Testis (tissue), 2 donors: ENCODE measurements at regions not wholly inside any gene's neighbourhood (a gene's known extent, or its start where the extent isn't known, plus 50 kb on each side); places are given as distances from the start of the nearest gene placed in this dataset.
"Not testable (repeated sequence)": the region's sequence is repeated elsewhere in the genome, so short reads cannot be mapped to it uniquely, and the experiment has no call there.

ENCODE experiments used
- DNase-seq: peaks from one replicate; pipeline ENCODE4 v3.0.0-alpha.2; 2019
- H3K27ac ChIP-seq, 2 donors: fragments of 200-600 bp; sonication (generic); one replicate each; pipeline ENCODE4 v1.5.1; 2019
- H3K27me3 ChIP-seq: fragments of 200-600 bp; sonication (generic); one replicate; pipeline ENCODE4 v1.5.1; 2019
- H3K36me3 ChIP-seq: fragments of 200-600 bp; sonication (generic); one replicate; pipeline ENCODE4 v1.5.1; 2017; ENCODE audit warnings: low read depth; ENCODE audit errors: missing control alignments
- H3K4me1 ChIP-seq: fragments of 200-600 bp; sonication (generic); one replicate; pipeline ENCODE4 v1.5.1; 2019
- H3K4me3 ChIP-seq, 2 donors: fragments of 200-600 bp; sonication (generic); one replicate each; pipeline ENCODE4 v1.5.1; 2017 to 2019
- H3K9me3 ChIP-seq: fragments of 200-600 bp; sonication (generic); one replicate; pipeline ENCODE4 v1.5.1; 2017
- POLR2A ChIP-seq: fragments of 450-650 bp; IDR thresholded peaks from one replicate; pipeline ENCODE4 v1.6.1; 2017; ENCODE audit warnings: antibody characterized with exemption, mild to moderate bottlenecking, moderate library complexity
- WGBS, 2 donors: methylation state at CpG; one replicate each; pipeline ENCODE4 v1.1.5; 2018; 5-methylcytosine and 5-hydroxymethylcytosine counted together
- intact Hi-C: fragments of 100-400 bp; cut with DNase I; formaldehyde crosslinking; loops from one replicate; pipeline ENCODE4 v1.15.1; 2023; ENCODE audit warnings: low total_unique reads
- TF ChIP-seq, protein P1 (sequence below), 3 experiments: fragments of 450-650 bp in 2 of 3; fragments of 200-600 bp in 1 of 3; sonication (generic) in 1 of 3; IDR thresholded peaks; one replicate each; pipeline ENCODE4 v1.5.1; 2016 to 2019; ENCODE audit warnings: antibody characterized with exemption in 3 of 3, mild to moderate bottlenecking in 2 of 3, moderate library complexity in 1 of 3

GRCh38 chr22:49683032-49683431 is 144.6 kb downstream of the BRD1 start:
- DNase-seq, result no peak
- Histone ChIP-seq H3K27ac (no peak overlapping the region), H3K4me3 (no peak overlapping the region), H3K4me1 (no peaks in the 10 kb centered on the region), H3K36me3 (no peaks in the 10 kb centered on the region), H3K27me3 (no peaks in the 10 kb centered on the region), H3K9me3 (no peaks in the 10 kb centered on the region)
- 92 to 95% methylated on average over 3 of the region's 3 CpGs for WGBS, 2 donors
- intact Hi-C loops, result no loop called here
- no peak for TF ChIP-seq POLR2A
- TF ChIP-seq, protein P1, sequence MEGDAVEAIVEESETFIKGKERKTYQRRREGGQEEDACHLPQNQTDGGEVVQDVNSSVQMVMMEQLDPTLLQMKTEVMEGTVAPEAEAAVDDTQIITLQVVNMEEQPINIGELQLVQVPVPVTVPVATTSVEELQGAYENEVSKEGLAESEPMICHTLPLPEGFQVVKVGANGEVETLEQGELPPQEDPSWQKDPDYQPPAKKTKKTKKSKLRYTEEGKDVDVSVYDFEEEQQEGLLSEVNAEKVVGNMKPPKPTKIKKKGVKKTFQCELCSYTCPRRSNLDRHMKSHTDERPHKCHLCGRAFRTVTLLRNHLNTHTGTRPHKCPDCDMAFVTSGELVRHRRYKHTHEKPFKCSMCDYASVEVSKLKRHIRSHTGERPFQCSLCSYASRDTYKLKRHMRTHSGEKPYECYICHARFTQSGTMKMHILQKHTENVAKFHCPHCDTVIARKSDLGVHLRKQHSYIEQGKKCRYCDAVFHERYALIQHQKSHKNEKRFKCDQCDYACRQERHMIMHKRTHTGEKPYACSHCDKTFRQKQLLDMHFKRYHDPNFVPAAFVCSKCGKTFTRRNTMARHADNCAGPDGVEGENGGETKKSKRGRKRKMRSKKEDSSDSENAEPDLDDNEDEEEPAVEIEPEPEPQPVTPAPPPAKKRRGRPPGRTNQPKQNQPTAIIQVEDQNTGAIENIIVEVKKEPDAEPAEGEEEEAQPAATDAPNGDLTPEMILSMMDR (IDR thresholded peaks at IDR 0.05), result no peak

- H3K4me3 ChIP-seq, H3K4me1 ChIP-seq, H3K27ac ChIP-seq, H3K27me3 ChIP-seq, DNase-seq, H3K9me3 ChIP-seq, intact Hi-C loops, H3K36me3 ChIP-seq: not testable (repeated sequence)
- 95 to 96% methylated on average over 6 of the region's 6 CpGs for WGBS, 2 donors
These were observed 146.9 kb downstream of the BRD1 start for GRCh38 chr22:49680819-49681218.

DNA sequence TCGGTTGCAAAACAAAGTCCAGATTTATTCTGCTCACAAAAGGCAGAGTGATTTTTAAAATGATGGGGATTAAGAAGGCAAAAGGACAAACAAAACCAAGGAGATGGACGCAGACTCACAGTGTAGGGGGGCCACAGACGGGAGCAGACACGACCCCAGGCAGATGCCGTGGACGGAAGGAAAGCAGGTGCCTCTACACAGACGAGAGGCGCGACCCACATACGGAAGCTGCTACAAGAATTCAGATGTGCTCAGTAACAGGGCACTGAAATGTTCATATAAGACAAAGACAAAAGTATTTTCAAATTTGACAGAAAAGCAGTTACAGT is 148.9 kb downstream of the BRD1 start:
- TF ChIP-seq, protein P1 (IDR thresholded peaks at IDR 0.05), result no peak
- no peak for TF ChIP-seq POLR2A
- H3K27ac ChIP-seq, result no peak overlapping the region
- 69 to 74% methylated on average over 10 of the region's 10 CpGs for WGBS, 2 donors
- no peaks in the 10 kb centered on the region for H3K36me3 ChIP-seq
- no peaks in the 10 kb centered on the region for H3K9me3 ChIP-seq
- intact Hi-C loops, result no loop called here
- H3K4me1 ChIP-seq, result no peaks in the 10 kb centered on the region
- no peak overlapping the region for H3K4me3 ChIP-seq
- no peaks in the 10 kb centered on the region for H3K27me3 ChIP-seq
- no peak for DNase-seq

GRCh38 chr22:49678137-49678841 is 149.4 kb downstream of the BRD1 start:
- Histone ChIP-seq H3K36me3 (no peaks in the 10 kb centered on the region), H3K4me1 (no peaks in the 10 kb centered on the region), H3K9me3 (no peaks in the 10 kb centered on the region), H3K27ac (no peak overlapping the region), H3K4me3 (no peak overlapping the region), H3K27me3 (no peaks in the 10 kb centered on the region)
- no peak for TF ChIP-seq POLR2A
- TF ChIP-seq, protein P1 (IDR thresholded peaks at IDR 0.05), result no peak
- WGBS, 2 donors, result 63 to 69% methylated on average over 19 to 22 of the region's 22 CpGs
- intact Hi-C loops, result no loop called here
- DNase-seq, result no peak

DNA sequence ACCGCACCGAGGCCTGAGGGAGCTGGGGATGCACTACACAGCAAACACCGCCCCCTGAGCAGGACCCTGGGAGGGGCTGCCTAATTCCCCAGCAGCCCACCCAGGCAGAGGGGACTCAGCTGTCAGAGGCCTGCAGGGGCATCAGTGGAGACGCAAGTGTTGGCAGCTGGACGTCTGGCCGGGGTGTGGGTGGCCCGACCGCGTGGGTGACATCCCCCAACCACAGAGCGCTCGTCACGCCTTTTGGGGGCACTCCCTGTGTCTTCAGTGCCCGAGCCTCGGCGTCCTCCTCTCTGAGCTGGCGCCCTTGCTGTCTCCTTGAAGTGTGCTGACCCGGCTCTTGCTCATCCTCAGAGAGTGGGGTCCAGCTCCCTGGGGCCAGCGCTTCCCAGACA is 150.2 kb downstream of the BRD1 start:
- WGBS, 2 donors, result 79 to 88% methylated on average over 8 to 18 of the region's 18 CpGs
- TF ChIP-seq, protein P1 (IDR thresholded peaks at IDR 0.05), result no peak
- TF ChIP-seq POLR2A, result no peak
- no peak overlapping the region for H3K4me3 ChIP-seq
- no peaks in the 10 kb centered on the region for H3K36me3 ChIP-seq
- DNase-seq, result no peak
- H3K27ac ChIP-seq, result no peak overlapping the region
- no peaks in the 10 kb centered on the region for H3K27me3 ChIP-seq
- H3K9me3 ChIP-seq, result no peaks in the 10 kb centered on the region
- no peaks in the 10 kb centered on the region for H3K4me1 ChIP-seq
- intact Hi-C loops, result no loop called here
